Hematopoietic multipotent progenitor cell treated with erythropoietin and hydrocortisone succinate and interleukin-3 and kit ligand, for 15 days (in vitro differentiated cells): ENCODE measurements at regions not wholly inside any gene's neighbourhood (a gene's known extent, or its start where the extent isn't known, plus 50 kb on each side); places are given as distances from the start of the nearest gene placed in this dataset.

ENCODE experiments used
- DNase-seq: peaks from one replicate; pipeline ENCODE4 v3.0.0-alpha.2; 2015; ENCODE audit warnings: low spot score

GRCh38 chr5:125326150-125326510 is 579.7 kb upstream of the ZNF608 start:
- DNase-seq, result no peak

GRCh38 chr5:125327676-125328075 is 581.2 kb upstream of the ZNF608 start:
- DNase-seq, result no peak

GRCh38 chr5:125331987-125332598 is 585.7 kb upstream of the ZNF608 start:
- DNase-seq, result no peak

GRCh38 chr5:125333416-125333815 is 587.0 kb upstream of the ZNF608 start:
- no peak for DNase-seq

- DNase-seq, result no peak
Observed at GRCh38 chr5:125336401-125336800, 590.0 kb upstream of the ZNF608 start.

- DNase-seq, result no peak
Observed at GRCh38 chr5:125337294-125337693, 590.9 kb upstream of the ZNF608 start.

GRCh38 chr5:125338440-125339174 is 592.2 kb upstream of the ZNF608 start:
- DNase-seq, result no peak

GRCh38 chr5:125341436-125341835 is 595.0 kb upstream of the ZNF608 start:
- no peak for DNase-seq

- no peak for DNase-seq
Observed at GRCh38 chr5:125343015-125343414, 596.6 kb upstream of the ZNF608 start.

GRCh38 chr5:125346316-125346715 is 599.9 kb upstream of the ZNF608 start:
- no peak for DNase-seq

GRCh38 chr5:125348221-125348692 is 601.8 kb upstream of the ZNF608 start:
- no peak for DNase-seq

- no peak for DNase-seq
Observed at GRCh38 chr5:125348936-125349831, 602.7 kb upstream of the ZNF608 start.

- DNase-seq, result no peak
Observed at GRCh38 chr5:125357660-125358059, 611.2 kb upstream of the ZNF608 start.

GRCh38 chr5:125365747-125366146 is 619.3 kb upstream of the ZNF608 start:
- DNase-seq, result no peak

- no peak for DNase-seq
Observed at GRCh38 chr5:125367702-125368101, 621.3 kb upstream of the ZNF608 start.

- no peak for DNase-seq
Observed at GRCh38 chr5:125370461-125371205, 624.2 kb upstream of the ZNF608 start.

- DNase-seq, result no peak
Observed at GRCh38 chr5:125372694-125373631, 626.5 kb upstream of the ZNF608 start.

GRCh38 chr5:125375143-125375542 is 628.7 kb upstream of the ZNF608 start:
- DNase-seq, result no peak

GRCh38 chr5:125376059-125376641 is 629.7 kb upstream of the ZNF608 start:
- DNase-seq, result no peak

- DNase-seq, result no peak
Observed at GRCh38 chr5:125377141-125377540, 630.7 kb upstream of the ZNF608 start.

GRCh38 chr5:125381290-125381689 is 634.9 kb upstream of the ZNF608 start:
- DNase-seq, result no peak
